ENCODE measurements at regions not wholly inside any gene's neighbourhood (a gene's known extent, or its start where the extent isn't known, plus 50 kb on each side); places are given as distances from the start of the nearest gene placed in this dataset.

- TF ChIP-seq TFAM (CRISPR knock-in tag; conservative IDR thresholded peaks at IDR 0.05) (no peak), SNAPC5 (CRISPR knock-in tag; IDR thresholded peaks at IDR 0.05) (no peak), OTX1 (CRISPR knock-in tag; IDR thresholded peaks at IDR 0.05) (no peak), ZNF717 (CRISPR knock-in tag; IDR thresholded peaks at IDR 0.05) (no peak), EZH2 (IDR thresholded peaks at IDR 0.05; ENCODE audit: borderline replicate concordance, low read depth, low read length) (no peak)
Measured at GRCh38 chr12:98369581-98369980, 145.8 kb upstream of the TMPO start (continued).

GRCh38 chr12:98370976-98371375, 144.4 kb upstream of the TMPO start:
- Histone ChIP-seq H3K27ac (ENCODE audit: extremely low read depth, low read depth, low read length) (no peak overlapping the region), H3K4me3 (no peak overlapping the region), H4K20me1 (replicated peaks; ENCODE audit: control insufficient read depth, insufficient read depth, low read length) (no peaks in the 10 kb centered on the region), H2AFZ (ENCODE audit: low read depth, low read length) (no peak overlapping the region), H3K27me3 (ENCODE audit: control insufficient read depth in 2 of 2, insufficient read depth in 2 of 2, low read length in 2 of 2) (no peaks in the 10 kb centered on the region), H3K4me2 (ENCODE audit: insufficient read depth, low read length) (no peak overlapping the region), H3K36me3 (ENCODE audit: control insufficient read depth, insufficient read depth, low read length) (no peaks in the 10 kb centered on the region), H3K9me1 (ENCODE audit: control insufficient read depth, insufficient read depth, low read length) (no peaks in the 10 kb centered on the region), H3K9ac (ENCODE audit: insufficient read depth in 1 of 2, low read depth in 2 of 2, low read length in 2 of 2) (no peak overlapping the region), H3K4me1 (replicated peaks in 1 of 2; ENCODE audit: control insufficient read depth in 2 of 2, insufficient read depth in 2 of 2, low read length in 2 of 2) (no peaks in the 10 kb centered on the region; a peak in 1 of 5 replicates), H3K9me3 (replicated peaks; ENCODE audit: control insufficient read depth, insufficient read depth, low read depth, low read length) (no peaks in the 10 kb centered on the region), H3K79me2 (ENCODE audit: control insufficient read depth, insufficient read depth, low read length) (no peaks in the 10 kb centered on the region)
- in situ Hi-C loops (cut with MboI): no loop called here
- TF ChIP-seq SIRT6 (IDR thresholded peaks at IDR 0.05; ENCODE audit: low read depth, low read length) (no peak), ATF4 (CRISPR knock-in tag; IDR thresholded peaks at IDR 0.05) (no peak), ZNF24 (IDR thresholded peaks at IDR 0.05) (no peak), HNRNPH1 (optimal IDR thresholded peaks at IDR 0.05; ENCODE audit: low read depth, low read length) (no peak), GTF2B (IDR thresholded peaks at IDR 0.05; ENCODE audit: extremely low read depth, insufficient read length) (no peak), ZMIZ1 (IDR thresholded peaks at IDR 0.05; ENCODE audit: low read depth in 2 of 2, low read length in 2 of 2) (no peak), ZNF431 (CRISPR knock-in tag; IDR thresholded peaks at IDR 0.05) (no peak), SMAD4 (CRISPR knock-in tag; conservative IDR thresholded peaks at IDR 0.05) (no peak), ZNF324 (CRISPR knock-in tag; IDR thresholded peaks at IDR 0.05) (no peak), FUS (optimal IDR thresholded peaks at IDR 0.05; ENCODE audit: low read depth, low read length) (no peak)
- CTCF ChIA-PET (ENCODE audit: low intra/inter-chr PET ratio): interaction anchor here (0.6 kb wide), 1 partner anchor 1383 kb away, joined by 3 read pairs; no protein-coding TSS in a partner anchor
- POLR2A ChIA-PET: no interaction called here
- WGBS (ENCODE audit: insufficient coverage, low coverage, missing lambda C conversion rate): 6% methylated on average over 1 of the region's 1 CpG
- no peak for FAIRE-seq
- no TSS peak for BruUV-seq (replicated peaks)
- no peak; the same call in 2 of the 3 replicates for ATAC-seq
- intact Hi-C loops (cut with micrococcal nuclease): loop anchor here (5.0 kb wide), 1 partner anchor 1794 kb away; no protein-coding TSS in a partner anchor
- DNase-seq (ENCODE audit: extremely low read depth in 1 of 4, low spot score in 3 of 4): no peak

All from K562 (cell line).